ENCODE measurements at regions not wholly inside any gene's neighbourhood (a gene's known extent, or its start where the extent isn't known, plus 50 kb on each side); places are given as distances from the start of the nearest gene placed in this dataset.

GRCh38 chr6:119581220-119581619 lies 231.7 kb upstream of the MAN1A1 start:
- Histone ChIP-seq H3K9ac (ENCODE audit: low read length) (no peak overlapping the region), H3K27ac (ENCODE audit: low read length) (no peak overlapping the region), H3K36me3 (ENCODE audit: insufficient read depth, low read length) (no peaks in the 10 kb centered on the region), H3K4me3 (ENCODE audit: low read length) (no peak overlapping the region), H3K9me2 (ENCODE audit: insufficient read depth, low read length) (no peaks in the 10 kb centered on the region), H3K79me2 (replicated peaks; ENCODE audit: insufficient read depth, low read length) (no peaks in the 10 kb centered on the region), H3K27me3 (ENCODE audit: insufficient read depth, low read depth, low read length) (no peaks in the 10 kb centered on the region), H3K4me2 (ENCODE audit: low read length) (no peak overlapping the region), H4K20me1 (ENCODE audit: insufficient read depth) (no peaks in the 10 kb centered on the region), H3F3A (ENCODE audit: insufficient read depth, low read length, poor library complexity, severe bottlenecking) (no peaks in the 10 kb centered on the region), H3K9me3 (ENCODE audit: low read length) (no peaks in the 10 kb centered on the region), H2AFZ (ENCODE audit: low read depth, low read length) (no peak overlapping the region)
- no peak for TF ChIP-seq RAD21 (conservative IDR thresholded peaks at IDR 0.05)
- no peak for TF ChIP-seq TAF1 (IDR thresholded peaks at IDR 0.05; ENCODE audit: low read depth)
- no peak for TF ChIP-seq MXI1 (conservative IDR thresholded peaks at IDR 0.05; ENCODE audit: poor library complexity, severe bottlenecking)
- no peak for TF ChIP-seq REST (IDR thresholded peaks at IDR 0.05; ENCODE audit: borderline replicate concordance)
- no peak for TF ChIP-seq POLR2AphosphoS5 (IDR thresholded peaks at IDR 0.05)
- no peak for TF ChIP-seq CTCF (IDR thresholded peaks at IDR 0.05; ENCODE audit: poor library complexity, severe bottlenecking)
- no peak for TF ChIP-seq EZH2 (IDR thresholded peaks at IDR 0.05; ENCODE audit: borderline replicate concordance, insufficient read depth, low read length, poor library complexity, severe bottlenecking)
- no peak for TF ChIP-seq SMC3 (conservative IDR thresholded peaks at IDR 0.05; ENCODE audit: poor library complexity)
- TF ChIP-seq EP300 (conservative IDR thresholded peaks at IDR 0.05; ENCODE audit: poor library complexity, severe bottlenecking) = no peak

GRCh38 chr6:119575721-119576120 lies 226.2 kb upstream of the MAN1A1 start:
- Histone ChIP-seq H3K79me2 (replicated peaks; ENCODE audit: insufficient read depth, low read length) (no peaks in the 10 kb centered on the region), H3K27me3 (ENCODE audit: insufficient read depth, low read depth, low read length) (no peaks in the 10 kb centered on the region), H3K27ac (ENCODE audit: low read length) (no peak overlapping the region), H3K9me2 (ENCODE audit: insufficient read depth, low read length) (no peaks in the 10 kb centered on the region), H3K4me3 (ENCODE audit: low read length) (no peak overlapping the region), H3F3A (ENCODE audit: insufficient read depth, low read length, poor library complexity, severe bottlenecking) (no peaks in the 10 kb centered on the region), H3K4me2 (ENCODE audit: low read length) (no peak overlapping the region), H2AFZ (ENCODE audit: low read depth, low read length) (no peak overlapping the region), H3K9ac (ENCODE audit: low read length) (no peak overlapping the region), H3K36me3 (ENCODE audit: insufficient read depth, low read length) (no peaks in the 10 kb centered on the region), H4K20me1 (ENCODE audit: insufficient read depth) (no peaks in the 10 kb centered on the region), H3K9me3 (ENCODE audit: low read length) (no peaks in the 10 kb centered on the region)
- TF ChIP-seq SMC3 (conservative IDR thresholded peaks at IDR 0.05; ENCODE audit: poor library complexity) (no peak), RAD21 (conservative IDR thresholded peaks at IDR 0.05) (no peak), EP300 (conservative IDR thresholded peaks at IDR 0.05; ENCODE audit: poor library complexity, severe bottlenecking) (no peak), CTCF (IDR thresholded peaks at IDR 0.05; ENCODE audit: poor library complexity, severe bottlenecking) (no peak), TAF1 (IDR thresholded peaks at IDR 0.05; ENCODE audit: low read depth) (no peak)

All from neural cell (in vitro differentiated cells).